ENCODE measurements at regions not wholly inside any gene's neighbourhood (a gene's known extent, or its start where the extent isn't known, plus 50 kb on each side); places are given as distances from the start of the nearest gene placed in this dataset.

DNA sequence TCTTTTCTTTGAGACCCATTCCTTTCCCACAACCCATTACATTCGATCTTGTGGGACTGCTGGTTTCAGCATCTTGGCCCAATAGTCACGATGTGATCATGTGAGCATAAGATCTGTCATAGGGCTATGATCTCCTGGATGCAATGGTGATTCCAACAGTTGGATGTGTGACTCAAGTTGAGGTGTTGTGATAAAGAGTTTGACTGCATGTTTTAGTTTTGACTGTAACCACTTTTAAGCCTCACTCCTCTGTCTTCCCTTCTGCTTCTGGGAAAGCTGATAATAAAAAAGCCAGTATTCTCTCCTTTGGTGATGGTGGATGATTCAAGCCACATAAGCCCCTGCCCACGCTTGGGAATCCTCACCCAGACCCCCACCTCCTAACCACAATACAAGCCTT is 117.0 kb upstream of the ASCC3 start:
- Histone ChIP-seq H3K4me1 (replicated peaks in 1 of 2) (no peaks in the 10 kb centered on the region), H3K9me3 (replicated peaks in 1 of 3) (no peaks in the 10 kb centered on the region), H3K36me3 (replicated peaks in 1 of 2) (no peaks in the 10 kb centered on the region), H3K27me3 (no peaks in the 10 kb centered on the region), H3K27ac (no peak overlapping the region), H3K4me3 (no peak overlapping the region)
- WGBS, 4 donors = 76 to 86% (median 81%) methylated on average over 3 of the region's 3 CpGs
- TF ChIP-seq, protein P1, sequence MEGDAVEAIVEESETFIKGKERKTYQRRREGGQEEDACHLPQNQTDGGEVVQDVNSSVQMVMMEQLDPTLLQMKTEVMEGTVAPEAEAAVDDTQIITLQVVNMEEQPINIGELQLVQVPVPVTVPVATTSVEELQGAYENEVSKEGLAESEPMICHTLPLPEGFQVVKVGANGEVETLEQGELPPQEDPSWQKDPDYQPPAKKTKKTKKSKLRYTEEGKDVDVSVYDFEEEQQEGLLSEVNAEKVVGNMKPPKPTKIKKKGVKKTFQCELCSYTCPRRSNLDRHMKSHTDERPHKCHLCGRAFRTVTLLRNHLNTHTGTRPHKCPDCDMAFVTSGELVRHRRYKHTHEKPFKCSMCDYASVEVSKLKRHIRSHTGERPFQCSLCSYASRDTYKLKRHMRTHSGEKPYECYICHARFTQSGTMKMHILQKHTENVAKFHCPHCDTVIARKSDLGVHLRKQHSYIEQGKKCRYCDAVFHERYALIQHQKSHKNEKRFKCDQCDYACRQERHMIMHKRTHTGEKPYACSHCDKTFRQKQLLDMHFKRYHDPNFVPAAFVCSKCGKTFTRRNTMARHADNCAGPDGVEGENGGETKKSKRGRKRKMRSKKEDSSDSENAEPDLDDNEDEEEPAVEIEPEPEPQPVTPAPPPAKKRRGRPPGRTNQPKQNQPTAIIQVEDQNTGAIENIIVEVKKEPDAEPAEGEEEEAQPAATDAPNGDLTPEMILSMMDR (IDR thresholded peaks at IDR 0.05) = no peak
- TF ChIP-seq POLR2A (IDR thresholded peaks at IDR 0.05) = no peak
- intact Hi-C loops (cut with DNase I) = no loop called here
- DNase-seq = no peak

DNA sequence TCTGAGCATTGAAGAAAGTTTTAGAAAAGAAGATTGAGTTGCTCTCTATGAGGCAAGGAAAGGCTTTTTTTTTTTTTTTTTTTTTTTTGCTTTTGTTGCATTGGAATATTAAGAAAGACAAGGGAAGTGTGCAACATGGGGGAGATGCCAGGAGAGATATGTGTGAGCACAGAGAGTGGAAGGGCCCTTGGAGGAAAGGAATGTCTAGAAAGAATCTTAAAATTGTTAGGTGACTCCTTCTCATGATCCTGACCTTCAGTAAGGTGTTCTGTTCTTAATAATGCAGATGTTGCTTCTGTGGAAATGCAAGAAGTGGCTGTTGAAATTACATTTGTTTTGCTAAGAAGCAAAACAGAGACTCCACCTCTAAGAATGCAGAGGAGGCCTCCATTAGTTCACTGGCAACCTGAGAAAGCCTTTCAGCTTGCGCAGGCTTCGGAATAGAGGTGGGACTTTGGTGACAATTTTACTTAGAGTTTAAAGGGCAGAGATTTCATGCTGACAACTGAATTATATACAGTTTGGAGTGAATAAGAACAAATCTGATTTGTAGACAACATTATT is 118.0 kb upstream of the ASCC3 start:
- DNase-seq = no peak
- no peaks in the 10 kb centered on the region for H3K4me1 ChIP-seq (replicated peaks in 1 of 2)
- H3K27ac ChIP-seq = no peak overlapping the region
- WGBS, 4 donors = 65 to 86% (median 69%) methylated on average over 2 of the region's 2 CpGs
- intact Hi-C loops (cut with DNase I) = no loop called here
- H3K9me3 ChIP-seq (replicated peaks in 1 of 3) = no peaks in the 10 kb centered on the region
- no peak for TF ChIP-seq POLR2A (IDR thresholded peaks at IDR 0.05)
- TF ChIP-seq, protein P1 (IDR thresholded peaks at IDR 0.05) = no peak
- H3K4me3 ChIP-seq = no peak overlapping the region
- H3K36me3 ChIP-seq (replicated peaks in 1 of 2) = no peaks in the 10 kb centered on the region
- H3K27me3 ChIP-seq = no peaks in the 10 kb centered on the region

DNA sequence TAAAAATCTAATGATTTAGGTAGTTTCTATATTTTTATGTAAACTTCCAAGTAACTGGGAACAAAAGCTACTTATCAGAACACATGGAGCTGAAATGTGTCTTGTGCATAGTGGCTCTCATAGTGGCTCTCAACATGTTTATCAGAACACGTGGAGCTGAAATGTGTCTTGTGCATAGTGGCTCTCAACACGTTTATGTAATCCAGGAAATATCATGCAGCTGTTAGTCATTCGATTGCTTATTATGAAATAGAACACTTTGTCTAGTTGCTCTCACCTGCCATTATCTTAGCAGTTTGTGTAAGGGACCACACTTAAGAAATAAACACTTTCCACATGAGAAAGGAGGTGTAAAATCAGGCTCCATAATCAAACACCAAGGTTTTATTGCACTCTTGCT is 119.2 kb upstream of the ASCC3 start:
- intact Hi-C loops (cut with DNase I) = no loop called here
- WGBS, 4 donors = 49 to 69% (median 51%) methylated on average over 3 of the region's 3 CpGs
- Histone ChIP-seq H3K4me3 (no peak overlapping the region), H3K27me3 (no peaks in the 10 kb centered on the region), H3K27ac (no peak overlapping the region), H3K4me1 (replicated peaks in 1 of 2) (no peaks in the 10 kb centered on the region), H3K36me3 (replicated peaks in 1 of 2) (no peaks in the 10 kb centered on the region), H3K9me3 (replicated peaks in 1 of 3) (no peaks in the 10 kb centered on the region)
- DNase-seq = no peak
- no peak for TF ChIP-seq POLR2A (IDR thresholded peaks at IDR 0.05)
- TF ChIP-seq, protein P1 (IDR thresholded peaks at IDR 0.05) = no peak

DNA sequence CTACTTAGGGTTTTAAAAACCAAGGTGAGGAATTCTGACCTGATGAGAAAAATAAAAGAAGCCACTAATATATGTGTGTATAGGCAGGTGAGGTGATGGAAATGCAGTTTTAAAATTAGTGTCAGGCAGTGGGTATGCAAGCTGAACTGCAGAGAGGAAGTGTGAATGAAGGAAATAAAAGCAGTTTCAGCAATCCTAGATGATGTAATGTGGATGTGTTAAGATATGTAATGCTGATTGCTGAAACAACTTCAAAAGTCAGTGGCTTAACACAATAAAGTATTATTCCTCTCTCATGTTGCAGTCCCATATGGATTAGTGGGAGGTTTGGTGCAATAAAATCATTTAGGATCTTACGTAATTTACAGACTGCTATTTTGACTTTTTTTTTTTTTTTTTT is 119.9 kb upstream of the ASCC3 start:
- Histone ChIP-seq H3K4me1 (replicated peaks in 1 of 2) (no peaks in the 10 kb centered on the region), H3K4me3 (no peak overlapping the region), H3K9me3 (replicated peaks in 1 of 3) (no peaks in the 10 kb centered on the region), H3K36me3 (replicated peaks in 1 of 2) (no peaks in the 10 kb centered on the region), H3K27ac (no peak overlapping the region), H3K27me3 (no peaks in the 10 kb centered on the region)
- intact Hi-C loops (cut with DNase I) = no loop called here
- no peak for TF ChIP-seq POLR2A (IDR thresholded peaks at IDR 0.05)
- TF ChIP-seq, protein P1 (IDR thresholded peaks at IDR 0.05) = no peak
- no peak for DNase-seq
- 64 to 86% (median 76%) methylated on average over 1 of the region's 1 CpG for WGBS, 4 donors

All from adrenal gland (tissue), 9 donors.